WTC11 (cell line): ENCODE measurements at regions not wholly inside any gene's neighbourhood (a gene's known extent, or its start where the extent isn't known, plus 50 kb on each side); places are given as distances from the start of the nearest gene placed in this dataset.

Experiments
- ATAC-seq: fragments of 200-7000 bp; cut with Tn5 transposase; 2 replicates; pipeline ENCODE4 v1.10.0; 2021; ENCODE audit warnings: mild to moderate bottlenecking, moderate library complexity
- CTCF ChIA-PET: fragments of 300-600 bp; sonication (Branson Sonifier 250); formaldehyde crosslinking; loops from one replicate; lab custom pipeline; 2021; ENCODE audit warnings: antibody characterized with exemption; lab: Charles Lee
- POLR2A ChIA-PET: fragments of 350-600 bp; sonication (Branson Sonifier 250); formaldehyde crosslinking; loops from one replicate; lab custom pipeline; 2021; ENCODE audit warnings: antibody characterized with exemption; lab: Charles Lee
- DNase-seq: peaks from one replicate; pipeline ENCODE4 v3.0.0; 2021; ENCODE audit warnings: low spot score
- H3K27ac Mint-ChIP-seq: 2 replicates; pipeline ENCODE4 v1.8.0; 2021; ENCODE audit warnings: mixed read lengths
- H3K27me3 Mint-ChIP-seq: 2 replicates; pipeline ENCODE4 v1.8.0; 2021; ENCODE audit warnings: low read depth, mild to moderate bottlenecking, moderate library complexity, mixed read lengths
- H3K36me3 Mint-ChIP-seq: 2 replicates; pipeline ENCODE4 v1.8.0; 2021; ENCODE audit warnings: mixed read lengths
- H3K4me1 Mint-ChIP-seq: 2 replicates; pipeline ENCODE4 v1.8.0; 2022; ENCODE audit warnings: mixed read lengths
- H3K4me3 Mint-ChIP-seq: 2 replicates; pipeline ENCODE4 v1.8.0; 2021; ENCODE audit warnings: mild to moderate bottlenecking, moderate library complexity, mixed read lengths
- H3K9me3 Mint-ChIP-seq: 2 replicates; pipeline ENCODE4 v1.8.0; 2021; ENCODE audit warnings: mixed read lengths
- EMX1 ChIP-seq: fragments of 250-450 bp; sonication (Bioruptor Pico); IDR thresholded peaks from 2 replicates; pipeline ENCODE4 v1.8.0; 2021; ENCODE audit warnings: mild to moderate bottlenecking
- FOXJ3 ChIP-seq: sonication (generic); formaldehyde crosslinking; IDR thresholded peaks from 2 replicates; pipeline ENCODE4 v1.9.0; 2021; ENCODE audit warnings: missing genetic modification reagents, mild to moderate bottlenecking, borderline replicate concordance
- FOXP1 ChIP-seq: sonication (generic); formaldehyde crosslinking; IDR thresholded peaks from 2 replicates; pipeline ENCODE4 v1.8.0; 2022; ENCODE audit warnings: missing genetic modification reagents, mild to moderate bottlenecking, moderate library complexity, borderline replicate concordance
- HMGA2 ChIP-seq: fragments of 250-450 bp; sonication (Bioruptor Pico); IDR thresholded peaks from 2 replicates; pipeline ENCODE4 v1.4.0; 2021; ENCODE audit warnings: mild to moderate bottlenecking, moderate library complexity
- NFE2L1 ChIP-seq: sonication (generic); formaldehyde crosslinking; IDR thresholded peaks from 2 replicates; pipeline ENCODE4 v1.8.1; 2023; ENCODE audit warnings: missing genetic modification reagents
- RELA ChIP-seq: sonication (generic); formaldehyde crosslinking; IDR thresholded peaks from 2 replicates; pipeline ENCODE4 v1.8.1; 2022; ENCODE audit warnings: missing genetic modification reagents, mild to moderate bottlenecking, borderline replicate concordance
- SOX15 ChIP-seq: fragments of 250-450 bp; sonication (Bioruptor Pico); IDR thresholded peaks from 2 replicates; pipeline ENCODE4 v1.9.0; 2021; ENCODE audit warnings: mild to moderate bottlenecking
- TCF7 ChIP-seq: sonication (generic); formaldehyde crosslinking; IDR thresholded peaks from 2 replicates; pipeline ENCODE4 v1.8.0; 2022; ENCODE audit warnings: mild to moderate bottlenecking, low read depth, missing genetic modification reagents, moderate library complexity
- TEAD4 ChIP-seq: sonication (generic); formaldehyde crosslinking; IDR thresholded peaks from 2 replicates; pipeline ENCODE4 v1.8.0; 2022; ENCODE audit warnings: mild to moderate bottlenecking, missing genetic modification reagents
- TP53 ChIP-seq: sonication (generic); formaldehyde crosslinking; IDR thresholded peaks from 2 replicates; pipeline ENCODE4 v1.8.1; 2023; ENCODE audit warnings: mild to moderate bottlenecking, missing genetic modification reagents
- ZNF121 ChIP-seq: sonication (generic); formaldehyde crosslinking; IDR thresholded peaks from 2 replicates; pipeline ENCODE4 v1.8.0; 2023; ENCODE audit warnings: missing genetic modification reagents
- TF ChIP-seq, protein P1 (sequence below): sonication (generic); formaldehyde crosslinking; conservative IDR thresholded peaks from 2 replicates; pipeline ENCODE4 v1.8.1; 2022; ENCODE audit warnings: mild to moderate bottlenecking, missing genetic modification reagents
- TF ChIP-seq, protein P2 (sequence below): fragments of 200-600 bp; IDR thresholded peaks from 2 replicates; pipeline ENCODE4 v1.8.0; 2022; ENCODE audit warnings: antibody characterized with exemption
- TF ChIP-seq, protein P3 (sequence below): sonication (generic); formaldehyde crosslinking; IDR thresholded peaks from 2 replicates; pipeline ENCODE4 v1.8.1; 2023; ENCODE audit warnings: mild to moderate bottlenecking, missing genetic modification reagents
- TF ChIP-seq, protein P4 (sequence below): sonication (generic); formaldehyde crosslinking; IDR thresholded peaks from 2 replicates; pipeline ENCODE4 v1.8.0; 2023; ENCODE audit warnings: missing genetic modification reagents
- TF ChIP-seq, protein P5 (sequence below): sonication (generic); formaldehyde crosslinking; IDR thresholded peaks from 2 replicates; pipeline ENCODE4 v1.8.0; 2023; ENCODE audit warnings: mild to moderate bottlenecking, missing genetic modification reagents
- TF ChIP-seq, protein P6 (sequence below): sonication (generic); formaldehyde crosslinking; IDR thresholded peaks from 2 replicates; pipeline ENCODE4 v1.8.1; 2023; ENCODE audit warnings: mild to moderate bottlenecking, missing genetic modification reagents, borderline replicate concordance
- TF ChIP-seq, protein P7 (sequence below): sonication (generic); formaldehyde crosslinking; IDR thresholded peaks from 2 replicates; pipeline ENCODE4 v1.8.0; 2023; ENCODE audit warnings: missing genetic modification reagents, mild to moderate bottlenecking, borderline replicate concordance

DNA sequence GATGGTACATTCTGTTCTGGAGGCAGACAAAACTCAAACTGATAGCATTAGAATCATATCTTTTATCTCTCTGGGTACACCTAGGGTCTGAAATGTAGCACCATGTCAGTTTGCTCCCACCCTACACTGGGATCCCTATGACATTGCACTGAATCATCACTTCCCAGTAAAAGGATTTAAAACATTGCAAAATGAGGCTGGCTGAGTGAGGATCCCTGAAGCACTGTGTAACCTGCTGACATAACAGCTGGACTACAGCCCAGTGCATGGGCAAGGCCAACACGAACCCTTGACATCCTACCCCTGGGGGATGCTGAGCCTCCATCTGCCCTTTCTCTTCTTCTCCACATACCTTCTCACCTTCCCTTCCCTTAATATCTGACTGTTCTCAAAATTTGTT is 253.2 kb downstream of the TTC32 start:
- POLR2A ChIA-PET: no interaction called here
- no peak for ATAC-seq
- TF ChIP-seq, protein P1, sequence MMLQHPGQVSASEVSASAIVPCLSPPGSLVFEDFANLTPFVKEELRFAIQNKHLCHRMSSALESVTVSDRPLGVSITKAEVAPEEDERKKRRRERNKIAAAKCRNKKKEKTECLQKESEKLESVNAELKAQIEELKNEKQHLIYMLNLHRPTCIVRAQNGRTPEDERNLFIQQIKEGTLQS: no peak
- TF ChIP-seq SOX15 (CRISPR knock-in tag) (no peak), RELA (no peak), EMX1 (CRISPR knock-in tag) (no peak), FOXP1 (CRISPR knock-in tag) (no peak), HMGA2 (CRISPR knock-in tag) (no peak), NFE2L1 (no peak), FOXJ3 (CRISPR knock-in tag) (no peak), ZNF121 (CRISPR knock-in tag) (no peak), TCF7 (CRISPR knock-in tag) (no peak), TEAD4 (CRISPR knock-in tag) (no peak), TP53 (CRISPR knock-in tag) (no peak)
- TF ChIP-seq, protein P2, sequence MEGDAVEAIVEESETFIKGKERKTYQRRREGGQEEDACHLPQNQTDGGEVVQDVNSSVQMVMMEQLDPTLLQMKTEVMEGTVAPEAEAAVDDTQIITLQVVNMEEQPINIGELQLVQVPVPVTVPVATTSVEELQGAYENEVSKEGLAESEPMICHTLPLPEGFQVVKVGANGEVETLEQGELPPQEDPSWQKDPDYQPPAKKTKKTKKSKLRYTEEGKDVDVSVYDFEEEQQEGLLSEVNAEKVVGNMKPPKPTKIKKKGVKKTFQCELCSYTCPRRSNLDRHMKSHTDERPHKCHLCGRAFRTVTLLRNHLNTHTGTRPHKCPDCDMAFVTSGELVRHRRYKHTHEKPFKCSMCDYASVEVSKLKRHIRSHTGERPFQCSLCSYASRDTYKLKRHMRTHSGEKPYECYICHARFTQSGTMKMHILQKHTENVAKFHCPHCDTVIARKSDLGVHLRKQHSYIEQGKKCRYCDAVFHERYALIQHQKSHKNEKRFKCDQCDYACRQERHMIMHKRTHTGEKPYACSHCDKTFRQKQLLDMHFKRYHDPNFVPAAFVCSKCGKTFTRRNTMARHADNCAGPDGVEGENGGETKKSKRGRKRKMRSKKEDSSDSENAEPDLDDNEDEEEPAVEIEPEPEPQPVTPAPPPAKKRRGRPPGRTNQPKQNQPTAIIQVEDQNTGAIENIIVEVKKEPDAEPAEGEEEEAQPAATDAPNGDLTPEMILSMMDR: no peak
- TF ChIP-seq, protein P3, sequence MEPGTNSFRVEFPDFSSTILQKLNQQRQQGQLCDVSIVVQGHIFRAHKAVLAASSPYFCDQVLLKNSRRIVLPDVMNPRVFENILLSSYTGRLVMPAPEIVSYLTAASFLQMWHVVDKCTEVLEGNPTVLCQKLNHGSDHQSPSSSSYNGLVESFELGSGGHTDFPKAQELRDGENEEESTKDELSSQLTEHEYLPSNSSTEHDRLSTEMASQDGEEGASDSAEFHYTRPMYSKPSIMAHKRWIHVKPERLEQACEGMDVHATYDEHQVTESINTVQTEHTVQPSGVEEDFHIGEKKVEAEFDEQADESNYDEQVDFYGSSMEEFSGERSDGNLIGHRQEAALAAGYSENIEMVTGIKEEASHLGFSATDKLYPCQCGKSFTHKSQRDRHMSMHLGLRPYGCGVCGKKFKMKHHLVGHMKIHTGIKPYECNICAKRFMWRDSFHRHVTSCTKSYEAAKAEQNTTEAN (CRISPR knock-in tag): no peak
- TF ChIP-seq, protein P4, sequence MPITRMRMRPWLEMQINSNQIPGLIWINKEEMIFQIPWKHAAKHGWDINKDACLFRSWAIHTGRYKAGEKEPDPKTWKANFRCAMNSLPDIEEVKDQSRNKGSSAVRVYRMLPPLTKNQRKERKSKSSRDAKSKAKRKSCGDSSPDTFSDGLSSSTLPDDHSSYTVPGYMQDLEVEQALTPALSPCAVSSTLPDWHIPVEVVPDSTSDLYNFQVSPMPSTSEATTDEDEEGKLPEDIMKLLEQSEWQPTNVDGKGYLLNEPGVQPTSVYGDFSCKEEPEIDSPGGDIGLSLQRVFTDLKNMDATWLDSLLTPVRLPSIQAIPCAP (CRISPR knock-in tag): no peak
- TF ChIP-seq, protein P5, sequence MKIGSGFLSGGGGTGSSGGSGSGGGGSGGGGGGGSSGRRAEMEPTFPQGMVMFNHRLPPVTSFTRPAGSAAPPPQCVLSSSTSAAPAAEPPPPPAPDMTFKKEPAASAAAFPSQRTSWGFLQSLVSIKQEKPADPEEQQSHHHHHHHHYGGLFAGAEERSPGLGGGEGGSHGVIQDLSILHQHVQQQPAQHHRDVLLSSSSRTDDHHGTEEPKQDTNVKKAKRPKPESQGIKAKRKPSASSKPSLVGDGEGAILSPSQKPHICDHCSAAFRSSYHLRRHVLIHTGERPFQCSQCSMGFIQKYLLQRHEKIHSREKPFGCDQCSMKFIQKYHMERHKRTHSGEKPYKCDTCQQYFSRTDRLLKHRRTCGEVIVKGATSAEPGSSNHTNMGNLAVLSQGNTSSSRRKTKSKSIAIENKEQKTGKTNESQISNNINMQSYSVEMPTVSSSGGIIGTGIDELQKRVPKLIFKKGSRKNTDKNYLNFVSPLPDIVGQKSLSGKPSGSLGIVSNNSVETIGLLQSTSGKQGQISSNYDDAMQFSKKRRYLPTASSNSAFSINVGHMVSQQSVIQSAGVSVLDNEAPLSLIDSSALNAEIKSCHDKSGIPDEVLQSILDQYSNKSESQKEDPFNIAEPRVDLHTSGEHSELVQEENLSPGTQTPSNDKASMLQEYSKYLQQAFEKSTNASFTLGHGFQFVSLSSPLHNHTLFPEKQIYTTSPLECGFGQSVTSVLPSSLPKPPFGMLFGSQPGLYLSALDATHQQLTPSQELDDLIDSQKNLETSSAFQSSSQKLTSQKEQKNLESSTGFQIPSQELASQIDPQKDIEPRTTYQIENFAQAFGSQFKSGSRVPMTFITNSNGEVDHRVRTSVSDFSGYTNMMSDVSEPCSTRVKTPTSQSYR (CRISPR knock-in tag): no peak
- TF ChIP-seq, all 79 proteins: peak for 0
- DNase-seq: no peak
- Mint-ChIP-seq H3K4me1 (peaks cover 27% of the 10 kb centered on the region), H3K4me3 (no peak overlapping the region), H3K36me3 (no peaks in the 10 kb centered on the region), H3K9me3 (peaks cover 21% of the 10 kb centered on the region), H3K27ac (no peak overlapping the region), H3K27me3 (no peaks in the 10 kb centered on the region; the same call in 1 of the 2 replicates)
- CTCF ChIA-PET: no interaction called here

DNA sequence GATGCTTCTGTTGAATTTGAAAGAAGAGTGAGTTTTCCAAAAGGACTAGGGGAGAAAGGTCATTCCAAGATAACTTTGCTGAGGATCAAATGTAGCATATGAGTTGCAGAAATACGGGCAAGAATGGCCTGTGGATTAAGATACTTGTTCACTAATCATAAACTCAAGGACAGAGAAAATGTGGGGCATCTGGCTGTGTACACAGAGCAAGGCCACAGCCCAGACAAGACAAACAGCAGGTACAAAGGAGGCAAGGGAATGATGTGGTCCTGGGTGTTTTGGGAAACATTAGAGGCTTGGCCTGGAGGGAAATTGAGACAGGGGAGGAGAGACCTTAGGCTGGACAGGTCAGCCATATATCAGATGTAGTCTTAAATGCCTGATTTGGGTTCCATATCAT is 254.8 kb downstream of the TTC32 start:
- ChIA-PET POLR2A (no interaction called here), CTCF (no interaction called here)
- Mint-ChIP-seq H3K4me1 (peaks cover 17% of the 10 kb centered on the region), H3K4me3 (no peak overlapping the region), H3K27ac (no peak overlapping the region), H3K27me3 (no peaks in the 10 kb centered on the region; the same call in 1 of the 2 replicates), H3K36me3 (no peaks in the 10 kb centered on the region), H3K9me3 (peaks cover 21% of the 10 kb centered on the region)
- ATAC-seq (no peak), DNase-seq (no peak)
- TF ChIP-seq, protein P6, sequence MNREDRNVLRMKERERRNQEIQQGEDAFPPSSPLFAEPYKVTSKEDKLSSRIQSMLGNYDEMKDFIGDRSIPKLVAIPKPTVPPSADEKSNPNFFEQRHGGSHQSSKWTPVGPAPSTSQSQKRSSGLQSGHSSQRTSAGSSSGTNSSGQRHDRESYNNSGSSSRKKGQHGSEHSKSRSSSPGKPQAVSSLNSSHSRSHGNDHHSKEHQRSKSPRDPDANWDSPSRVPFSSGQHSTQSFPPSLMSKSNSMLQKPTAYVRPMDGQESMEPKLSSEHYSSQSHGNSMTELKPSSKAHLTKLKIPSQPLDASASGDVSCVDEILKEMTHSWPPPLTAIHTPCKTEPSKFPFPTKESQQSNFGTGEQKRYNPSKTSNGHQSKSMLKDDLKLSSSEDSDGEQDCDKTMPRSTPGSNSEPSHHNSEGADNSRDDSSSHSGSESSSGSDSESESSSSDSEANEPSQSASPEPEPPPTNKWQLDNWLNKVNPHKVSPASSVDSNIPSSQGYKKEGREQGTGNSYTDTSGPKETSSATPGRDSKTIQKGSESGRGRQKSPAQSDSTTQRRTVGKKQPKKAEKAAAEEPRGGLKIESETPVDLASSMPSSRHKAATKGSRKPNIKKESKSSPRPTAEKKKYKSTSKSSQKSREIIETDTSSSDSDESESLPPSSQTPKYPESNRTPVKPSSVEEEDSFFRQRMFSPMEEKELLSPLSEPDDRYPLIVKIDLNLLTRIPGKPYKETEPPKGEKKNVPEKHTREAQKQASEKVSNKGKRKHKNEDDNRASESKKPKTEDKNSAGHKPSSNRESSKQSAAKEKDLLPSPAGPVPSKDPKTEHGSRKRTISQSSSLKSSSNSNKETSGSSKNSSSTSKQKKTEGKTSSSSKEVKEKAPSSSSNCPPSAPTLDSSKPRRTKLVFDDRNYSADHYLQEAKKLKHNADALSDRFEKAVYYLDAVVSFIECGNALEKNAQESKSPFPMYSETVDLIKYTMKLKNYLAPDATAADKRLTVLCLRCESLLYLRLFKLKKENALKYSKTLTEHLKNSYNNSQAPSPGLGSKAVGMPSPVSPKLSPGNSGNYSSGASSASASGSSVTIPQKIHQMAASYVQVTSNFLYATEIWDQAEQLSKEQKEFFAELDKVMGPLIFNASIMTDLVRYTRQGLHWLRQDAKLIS (CRISPR knock-in tag): no peak
- TF ChIP-seq, protein P7, sequence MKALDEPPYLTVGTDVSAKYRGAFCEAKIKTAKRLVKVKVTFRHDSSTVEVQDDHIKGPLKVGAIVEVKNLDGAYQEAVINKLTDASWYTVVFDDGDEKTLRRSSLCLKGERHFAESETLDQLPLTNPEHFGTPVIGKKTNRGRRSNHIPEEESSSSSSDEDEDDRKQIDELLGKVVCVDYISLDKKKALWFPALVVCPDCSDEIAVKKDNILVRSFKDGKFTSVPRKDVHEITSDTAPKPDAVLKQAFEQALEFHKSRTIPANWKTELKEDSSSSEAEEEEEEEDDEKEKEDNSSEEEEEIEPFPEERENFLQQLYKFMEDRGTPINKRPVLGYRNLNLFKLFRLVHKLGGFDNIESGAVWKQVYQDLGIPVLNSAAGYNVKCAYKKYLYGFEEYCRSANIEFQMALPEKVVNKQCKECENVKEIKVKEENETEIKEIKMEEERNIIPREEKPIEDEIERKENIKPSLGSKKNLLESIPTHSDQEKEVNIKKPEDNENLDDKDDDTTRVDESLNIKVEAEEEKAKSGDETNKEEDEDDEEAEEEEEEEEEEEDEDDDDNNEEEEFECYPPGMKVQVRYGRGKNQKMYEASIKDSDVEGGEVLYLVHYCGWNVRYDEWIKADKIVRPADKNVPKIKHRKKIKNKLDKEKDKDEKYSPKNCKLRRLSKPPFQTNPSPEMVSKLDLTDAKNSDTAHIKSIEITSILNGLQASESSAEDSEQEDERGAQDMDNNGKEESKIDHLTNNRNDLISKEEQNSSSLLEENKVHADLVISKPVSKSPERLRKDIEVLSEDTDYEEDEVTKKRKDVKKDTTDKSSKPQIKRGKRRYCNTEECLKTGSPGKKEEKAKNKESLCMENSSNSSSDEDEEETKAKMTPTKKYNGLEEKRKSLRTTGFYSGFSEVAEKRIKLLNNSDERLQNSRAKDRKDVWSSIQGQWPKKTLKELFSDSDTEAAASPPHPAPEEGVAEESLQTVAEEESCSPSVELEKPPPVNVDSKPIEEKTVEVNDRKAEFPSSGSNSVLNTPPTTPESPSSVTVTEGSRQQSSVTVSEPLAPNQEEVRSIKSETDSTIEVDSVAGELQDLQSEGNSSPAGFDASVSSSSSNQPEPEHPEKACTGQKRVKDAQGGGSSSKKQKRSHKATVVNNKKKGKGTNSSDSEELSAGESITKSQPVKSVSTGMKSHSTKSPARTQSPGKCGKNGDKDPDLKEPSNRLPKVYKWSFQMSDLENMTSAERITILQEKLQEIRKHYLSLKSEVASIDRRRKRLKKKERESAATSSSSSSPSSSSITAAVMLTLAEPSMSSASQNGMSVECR (CRISPR knock-in tag): no peak
